ENCODE measurements at regions not wholly inside any gene's neighbourhood (a gene's known extent, or its start where the extent isn't known, plus 50 kb on each side); places are given as distances from the start of the nearest gene placed in this dataset.

DNA sequence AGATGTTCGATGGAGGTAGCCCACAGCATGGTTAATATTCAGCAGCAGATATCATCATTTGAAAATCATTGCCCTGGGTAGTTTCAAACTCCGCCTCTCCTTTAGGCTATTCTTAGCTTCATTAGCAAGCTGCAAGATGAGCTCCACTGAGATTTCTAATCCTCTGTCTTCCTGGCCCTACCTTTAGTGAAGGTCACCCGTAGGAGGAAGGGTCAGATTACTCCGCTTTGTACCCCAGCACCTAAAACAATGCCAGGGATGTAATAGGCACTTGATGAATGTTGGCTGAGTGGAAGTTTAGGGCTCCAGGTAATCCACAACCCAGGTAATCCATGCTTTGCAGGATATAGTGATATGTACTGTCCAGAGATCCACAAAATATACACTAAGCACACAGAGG is 260.1 kb upstream of the MTNR1B start:
- H2BK5ac ChIP-seq (ENCODE audit: insufficient read length, low read length) = no peak overlapping the region
- Mint-ChIP-seq H3K27me3 (ENCODE audit: low read depth) (no peaks in the 10 kb centered on the region), H3K9me3 (peaks cover 10 to 12% of the 10 kb centered on the region in 2 experiments), H3K27ac (peak overlapping the region in 1 of 3 experiments; percentile 41; a peak in 1 of 7 replicates), H3K4me3 (no peak overlapping the region), H3K36me3 (ENCODE audit: insufficient read depth in 1 of 3, low read depth in 3 of 3) (peaks cover 4 to 21% (median 8%) of the 10 kb centered on the region in 3 experiments; a peak in 6 of 7 replicates), H3K4me1 (peaks cover 34 to 43% of the 10 kb centered on the region in 2 experiments)
- no peaks in the 10 kb centered on the region for H3K9me3 ChIP-seq (ENCODE audit: control insufficient read depth, low read depth, low read length)
- H3K14ac ChIP-seq (ENCODE audit: insufficient read depth, low read length) = no peak overlapping the region
- no peak overlapping the region for H3K4me2 ChIP-seq (ENCODE audit: insufficient read depth, insufficient read length, low read length)
- H3K4me1 ChIP-seq (ENCODE audit: insufficient read depth, low read length) = peaks cover 11% of the 10 kb centered on the region; the same call in 1 of the 2 replicates
- H3K23ac ChIP-seq (ENCODE audit: insufficient read length, low read depth, low read length) = no peak overlapping the region
- H4K20me1 ChIP-seq (ENCODE audit: control insufficient read depth, insufficient read depth, insufficient read length) = no peaks in the 10 kb centered on the region
- no peaks in the 10 kb centered on the region for H3K79me1 ChIP-seq (ENCODE audit: insufficient read depth, low read depth, low read length, poor library complexity, severe bottlenecking)
- H4K8ac ChIP-seq (replicated peaks; ENCODE audit: insufficient read length, low read depth, low read length) = no peak overlapping the region
- H3K23me2 ChIP-seq (ENCODE audit: insufficient read length, low read depth, low read length, poor library complexity, severe bottlenecking) = no peaks in the 10 kb centered on the region
- no peak overlapping the region for H3K4ac ChIP-seq (ENCODE audit: low read depth, low read length)
- H3K18ac ChIP-seq (ENCODE audit: insufficient read length, low read depth, low read length) = no peak overlapping the region
- no peak overlapping the region for H3K27ac ChIP-seq (ENCODE audit: insufficient read length, low read depth, low read length)
- H2BK120ac ChIP-seq (ENCODE audit: low read depth, low read length, poor library complexity, severe bottlenecking) = no peak overlapping the region
- no peak overlapping the region for H2AFZ ChIP-seq (ENCODE audit: low read length)
- DNase-seq = no peak
- H2BK15ac ChIP-seq (ENCODE audit: low read depth, low read length) = no peak overlapping the region
- H3K79me2 ChIP-seq (ENCODE audit: insufficient read depth, low read length) = no peaks in the 10 kb centered on the region
- H2BK20ac ChIP-seq (ENCODE audit: low read depth, low read length, poor library complexity, severe bottlenecking) = no peak overlapping the region
- H4K5ac ChIP-seq (ENCODE audit: insufficient read length, low read depth, low read length) = no peak overlapping the region
- no peak overlapping the region for H3T11ph ChIP-seq (ENCODE audit: low read length)
- no peak overlapping the region for H3K56ac ChIP-seq (ENCODE audit: insufficient read length, low read depth, low read length)
- H2AK5ac ChIP-seq (ENCODE audit: insufficient read length, low read length) = no peak overlapping the region
- no CpG with 5 or more reads among the region's 4 CpGs for WGBS (ENCODE audit: extremely low coverage, insufficient read length, low lambda C conversion rate)
- no peak overlapping the region for H3K9ac ChIP-seq (ENCODE audit: extremely low read depth, insufficient read length, low read length)
- no peaks in the 10 kb centered on the region for H3K27me3 ChIP-seq (ENCODE audit: insufficient read depth, low read length)
- H4K91ac ChIP-seq (ENCODE audit: insufficient read length, low read depth, low read length) = no peak overlapping the region
- TF ChIP-seq, protein P1, sequence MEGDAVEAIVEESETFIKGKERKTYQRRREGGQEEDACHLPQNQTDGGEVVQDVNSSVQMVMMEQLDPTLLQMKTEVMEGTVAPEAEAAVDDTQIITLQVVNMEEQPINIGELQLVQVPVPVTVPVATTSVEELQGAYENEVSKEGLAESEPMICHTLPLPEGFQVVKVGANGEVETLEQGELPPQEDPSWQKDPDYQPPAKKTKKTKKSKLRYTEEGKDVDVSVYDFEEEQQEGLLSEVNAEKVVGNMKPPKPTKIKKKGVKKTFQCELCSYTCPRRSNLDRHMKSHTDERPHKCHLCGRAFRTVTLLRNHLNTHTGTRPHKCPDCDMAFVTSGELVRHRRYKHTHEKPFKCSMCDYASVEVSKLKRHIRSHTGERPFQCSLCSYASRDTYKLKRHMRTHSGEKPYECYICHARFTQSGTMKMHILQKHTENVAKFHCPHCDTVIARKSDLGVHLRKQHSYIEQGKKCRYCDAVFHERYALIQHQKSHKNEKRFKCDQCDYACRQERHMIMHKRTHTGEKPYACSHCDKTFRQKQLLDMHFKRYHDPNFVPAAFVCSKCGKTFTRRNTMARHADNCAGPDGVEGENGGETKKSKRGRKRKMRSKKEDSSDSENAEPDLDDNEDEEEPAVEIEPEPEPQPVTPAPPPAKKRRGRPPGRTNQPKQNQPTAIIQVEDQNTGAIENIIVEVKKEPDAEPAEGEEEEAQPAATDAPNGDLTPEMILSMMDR (conservative IDR thresholded peaks at IDR 0.05) = no peak
- no peak overlapping the region for H2BK12ac ChIP-seq (ENCODE audit: insufficient read length, low read depth, low read length)
